CD4-positive, alpha-beta T cell treated with Interleukin-15 for 4 hours (primary cell): ENCODE measurements at regions not wholly inside any gene's neighbourhood (a gene's known extent, or its start where the extent isn't known, plus 50 kb on each side); places are given as distances from the start of the nearest gene placed in this dataset.
"Not testable (repeated sequence)": the region's sequence is repeated elsewhere in the genome, so short reads cannot be mapped to it uniquely, and the experiment has no call there.

ENCODE experiments used
- DNase-seq: peaks from one replicate; pipeline ENCODE4 v3.0.0-alpha.2; 2020; ENCODE audit warnings: low spot score

- no peak for DNase-seq
Measured at GRCh38 chr3:35291471-35292236, 347.7 kb upstream of the ARPP21 start.

- DNase-seq = no peak
Measured at GRCh38 chr3:35292568-35292967, 346.8 kb upstream of the ARPP21 start.

GRCh38 chr3:35295906-35296305, 343.4 kb upstream of the ARPP21 start:
- no peak for DNase-seq

- DNase-seq = no peak
Measured at GRCh38 chr3:35296533-35296932, 342.8 kb upstream of the ARPP21 start.

GRCh38 chr3:35296944-35297343, 342.4 kb upstream of the ARPP21 start:
- not testable (repeated sequence) for DNase-seq

GRCh38 chr3:35305406-35305805, 333.9 kb upstream of the ARPP21 start:
- no peak for DNase-seq

- no peak for DNase-seq
Measured at GRCh38 chr3:35307296-35307695, 332.0 kb upstream of the ARPP21 start.

GRCh38 chr3:35316841-35317240, 322.5 kb upstream of the ARPP21 start:
- not testable (repeated sequence) for DNase-seq

GRCh38 chr3:35320646-35321407, 318.5 kb upstream of the ARPP21 start:
- DNase-seq = no peak

GRCh38 chr3:35322070-35322469, 317.3 kb upstream of the ARPP21 start:
- DNase-seq = no peak

GRCh38 chr3:35335703-35336102, 303.6 kb upstream of the ARPP21 start:
- no peak for DNase-seq

- no peak for DNase-seq
Measured at GRCh38 chr3:35336601-35337000, 302.7 kb upstream of the ARPP21 start.

GRCh38 chr3:35338186-35338585, 301.1 kb upstream of the ARPP21 start:
- DNase-seq = no peak

GRCh38 chr3:35380196-35380595, 259.1 kb upstream of the ARPP21 start:
- no peak for DNase-seq

- DNase-seq = no peak
Measured at GRCh38 chr3:35383216-35383615, 256.1 kb upstream of the ARPP21 start.

- DNase-seq = no peak
Measured at GRCh38 chr3:35383719-35384555, 255.4 kb upstream of the ARPP21 start.

- no peak for DNase-seq
Measured at GRCh38 chr3:35385271-35385670, 254.1 kb upstream of the ARPP21 start.

GRCh38 chr3:35389907-35390306, 249.4 kb upstream of the ARPP21 start:
- DNase-seq = no peak

- DNase-seq = no peak
Measured at GRCh38 chr3:35392187-35392586, 247.1 kb upstream of the ARPP21 start.

- DNase-seq = no peak
Measured at GRCh38 chr3:35393901-35394799, 245.2 kb upstream of the ARPP21 start.

GRCh38 chr3:35394905-35395304, 244.4 kb upstream of the ARPP21 start:
- DNase-seq = no peak

GRCh38 chr3:35401671-35402070, 237.7 kb upstream of the ARPP21 start:
- no peak for DNase-seq
